HG02571 (cell line): ENCODE measurements at regions not wholly inside any gene's neighbourhood (a gene's known extent, or its start where the extent isn't known, plus 50 kb on each side); places are given as distances from the start of the nearest gene placed in this dataset.
"Not testable (repeated sequence)": the region's sequence is repeated elsewhere in the genome, so short reads cannot be mapped to it uniquely, and the experiment has no call there.

Experiments used
- ATAC-seq: cut with Tn5 transposase; IDR thresholded peaks from one replicate; pipeline ENCODE4 v1.9.1; 2021; ENCODE audit warnings: mild to moderate bottlenecking, moderate library complexity; ENCODE audit not compliant: unreplicated experiment

DNA sequence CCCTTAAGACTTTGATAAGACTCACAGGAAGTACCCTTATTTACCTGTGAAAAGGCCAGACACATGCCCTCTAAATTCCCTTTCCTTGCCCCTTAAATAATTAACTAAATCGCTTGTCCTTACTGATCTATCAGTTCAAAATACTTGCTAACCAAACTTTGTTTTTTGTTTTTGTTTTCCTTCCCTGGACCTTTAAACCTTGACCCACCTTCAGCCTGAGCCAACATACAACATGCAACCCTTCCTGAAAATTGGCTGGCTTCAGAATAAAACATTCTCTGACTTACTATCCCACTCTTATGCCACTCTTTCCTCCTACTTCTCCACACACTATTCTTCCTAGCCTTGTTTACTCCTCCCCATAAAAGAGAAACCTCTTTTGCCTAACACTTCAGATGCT is 448.1 kb upstream of the TRAM1L1 start:
- ATAC-seq, result no peak

DNA sequence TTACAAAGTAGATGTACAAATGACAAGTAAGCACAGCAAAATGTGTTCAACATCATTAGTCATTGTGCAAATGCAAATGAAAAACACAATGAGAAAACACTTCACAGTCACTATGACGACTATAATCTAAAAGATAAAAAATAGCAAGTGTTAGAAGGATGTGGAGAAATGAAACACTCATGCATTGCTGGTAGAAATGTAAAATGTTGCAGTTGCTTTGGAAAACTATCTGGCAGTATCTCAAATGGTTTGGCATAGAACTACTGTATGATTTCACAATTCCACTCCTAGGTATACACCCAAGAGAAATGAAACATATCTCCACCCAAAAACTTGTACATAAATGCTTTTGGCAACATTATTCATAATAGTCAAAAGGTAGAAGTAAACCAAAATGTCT is 459.7 kb upstream of the TRAM1L1 start:
- no peak for ATAC-seq

DNA sequence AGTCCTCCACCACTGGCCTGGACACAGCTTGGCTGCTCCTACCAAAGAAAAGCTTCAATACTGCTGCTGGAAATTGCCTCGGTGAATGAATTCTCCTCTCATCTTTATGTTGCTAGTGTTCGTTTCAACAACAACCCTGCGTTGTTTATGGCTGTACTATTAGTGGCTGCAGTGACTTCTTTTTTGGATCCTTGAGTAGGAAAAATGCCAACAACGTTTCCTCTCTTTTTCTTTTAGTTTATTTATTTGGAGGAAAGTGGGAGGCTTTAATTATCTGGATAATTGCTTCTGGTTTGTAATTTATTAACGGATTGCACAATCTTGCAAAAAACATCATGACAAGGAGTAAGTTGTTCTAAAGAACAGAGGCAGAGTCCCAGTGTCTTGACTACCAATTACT is 464.1 kb upstream of the TRAM1L1 start:
- ATAC-seq, result no peak

DNA sequence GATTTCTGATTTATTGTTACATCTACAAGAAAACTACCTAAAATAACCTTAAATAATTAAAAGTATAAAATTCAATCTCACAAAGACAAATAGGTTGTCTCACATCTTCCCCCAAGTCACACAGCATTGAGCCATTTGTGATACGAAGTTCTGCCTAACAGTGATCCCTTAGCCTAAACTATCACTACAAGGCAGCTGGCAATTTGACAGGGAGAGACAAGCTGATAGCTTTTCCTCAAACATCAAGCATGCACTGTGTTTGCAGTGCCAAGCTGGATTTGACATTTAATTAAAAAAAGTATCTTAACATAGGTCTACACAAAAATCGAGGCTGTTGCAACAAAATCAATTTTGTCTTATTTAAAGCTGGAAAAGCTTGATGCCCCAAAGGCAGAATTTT is 464.7 kb upstream of the TRAM1L1 start:
- no peak for ATAC-seq

DNA sequence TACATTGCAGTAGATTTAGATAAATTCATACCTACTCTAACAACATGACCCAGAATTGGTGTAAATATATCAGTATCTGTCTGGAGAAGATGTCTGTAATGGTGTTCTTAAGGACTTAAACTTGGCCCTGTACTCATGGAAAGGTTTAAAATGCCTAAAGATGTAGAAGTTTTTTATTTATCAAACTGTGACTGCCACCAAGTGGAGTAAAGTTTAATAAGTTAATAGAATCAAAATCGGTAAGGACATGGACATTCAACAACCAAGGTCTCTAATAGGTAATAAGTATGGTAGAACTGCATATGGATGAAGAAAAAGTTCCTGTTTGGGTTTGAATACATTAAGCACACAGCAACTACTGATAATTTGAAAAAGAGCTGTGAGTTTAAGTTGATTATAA is 474.0 kb upstream of the NDST3 start:
- ATAC-seq, result no peak

DNA sequence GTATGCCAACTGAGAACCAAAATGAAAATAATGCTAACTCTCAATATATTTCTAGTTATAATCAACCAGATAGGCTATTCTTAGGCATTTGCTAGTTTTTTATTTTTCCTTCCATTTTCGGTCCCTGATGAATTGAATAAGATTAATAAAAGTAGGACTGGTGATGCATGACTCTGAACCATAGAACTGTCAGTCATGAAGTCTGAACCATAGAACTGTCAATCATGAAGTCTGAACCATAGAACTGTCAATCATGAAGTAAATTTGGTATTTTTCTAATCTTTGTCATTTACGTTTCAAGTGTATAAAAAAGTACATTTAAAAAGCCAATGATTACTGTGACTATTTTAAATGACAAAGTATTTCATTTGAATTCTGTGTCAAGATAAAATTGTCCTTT is 460.2 kb upstream of the NDST3 start:
- ATAC-seq, result no peak

DNA sequence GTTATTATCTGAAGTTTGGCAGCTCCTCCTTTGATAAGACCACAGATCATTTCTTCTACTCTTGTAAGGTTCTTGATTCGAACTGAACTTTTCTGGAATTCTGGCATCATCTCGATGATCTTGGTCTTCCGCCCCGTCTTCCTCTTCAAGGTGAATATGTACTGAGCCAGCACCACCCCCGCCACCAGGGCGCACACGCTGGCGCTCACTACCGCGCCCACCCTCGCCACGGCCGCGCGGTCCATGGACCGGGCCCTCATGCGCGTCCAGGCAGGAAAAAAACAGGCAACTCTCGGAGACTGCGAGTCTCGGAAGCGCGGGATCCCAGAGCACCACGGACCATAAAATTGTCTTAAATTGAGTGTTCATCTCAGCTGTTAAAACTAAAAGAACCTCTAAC is 458.4 kb upstream of the NDST3 start:
- ATAC-seq, result no peak

DNA sequence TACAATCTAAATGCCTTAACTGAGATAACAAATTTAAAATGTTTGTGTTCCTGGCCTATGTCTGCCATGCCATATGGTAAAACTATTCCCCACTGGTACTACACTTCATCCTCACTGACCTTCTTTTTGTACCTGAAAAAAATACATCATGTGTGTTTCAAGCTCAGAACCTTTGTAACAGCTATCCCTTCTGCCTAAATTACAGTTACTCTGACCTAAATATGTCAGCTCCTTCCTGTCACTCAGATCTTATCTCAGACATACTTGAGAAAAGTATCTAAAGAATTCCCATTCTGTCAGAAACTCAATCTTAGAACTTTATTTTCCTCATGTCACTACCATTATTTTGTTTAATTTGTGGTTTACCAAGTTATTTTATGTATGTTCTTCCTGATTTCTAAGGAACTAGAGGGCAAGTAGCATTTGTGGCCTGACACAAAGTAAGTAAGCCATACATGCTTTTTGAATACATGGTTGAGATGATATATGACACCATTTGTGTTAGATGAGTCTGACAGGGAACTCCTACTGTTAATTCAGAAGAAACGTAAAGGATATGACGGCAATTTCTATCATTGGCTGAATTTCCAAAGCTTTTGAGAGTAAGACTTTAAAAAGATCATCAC is 456.5 kb upstream of the NDST3 start:
- ATAC-seq, result no peak

DNA sequence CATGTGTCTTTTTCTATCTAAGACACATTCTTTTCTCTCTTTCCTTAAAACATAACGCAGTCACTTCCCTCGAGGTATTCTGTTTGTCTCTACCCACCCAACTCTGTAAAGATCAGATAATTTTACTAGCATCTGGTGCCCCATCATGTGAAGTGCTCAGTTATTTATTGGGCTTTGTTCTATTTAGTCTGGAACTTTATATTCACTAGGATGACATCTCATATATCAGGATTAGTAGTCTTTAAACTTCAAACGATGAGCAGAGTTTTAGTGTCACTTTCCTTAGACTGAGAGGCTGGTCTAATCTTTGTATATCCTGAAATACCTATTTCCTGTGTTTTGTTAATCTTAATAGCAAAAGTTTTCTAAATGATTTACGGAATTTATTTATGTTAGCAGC is 445.5 kb upstream of the NDST3 start:
- no peak for ATAC-seq

DNA sequence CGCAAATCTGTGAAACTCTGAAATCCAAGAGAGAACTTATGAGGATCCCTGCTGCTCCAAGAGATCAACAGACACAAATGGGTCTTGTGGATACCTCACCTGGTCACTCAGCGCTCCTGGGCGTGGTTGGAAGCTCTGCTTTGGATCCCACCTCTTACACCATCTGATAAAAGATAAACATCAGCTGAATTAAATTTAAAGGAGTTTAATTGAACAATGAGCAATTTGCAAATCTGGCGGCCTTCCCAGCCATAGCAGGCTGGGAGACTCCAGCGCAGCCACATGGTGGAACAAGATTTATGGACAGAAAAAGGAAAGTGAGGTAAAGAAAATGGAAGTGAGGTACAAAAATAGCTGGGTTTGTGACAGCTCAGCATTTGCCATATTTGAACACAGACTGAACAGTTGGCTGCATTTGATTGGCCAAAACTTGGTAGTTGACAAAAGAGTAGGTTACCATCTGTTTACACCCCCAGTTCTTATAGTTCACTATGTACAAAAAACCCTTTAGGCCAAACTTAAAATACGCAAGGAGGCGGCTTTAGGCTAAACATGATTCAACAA is 437.3 kb upstream of the NDST3 start:
- no peak for ATAC-seq

DNA sequence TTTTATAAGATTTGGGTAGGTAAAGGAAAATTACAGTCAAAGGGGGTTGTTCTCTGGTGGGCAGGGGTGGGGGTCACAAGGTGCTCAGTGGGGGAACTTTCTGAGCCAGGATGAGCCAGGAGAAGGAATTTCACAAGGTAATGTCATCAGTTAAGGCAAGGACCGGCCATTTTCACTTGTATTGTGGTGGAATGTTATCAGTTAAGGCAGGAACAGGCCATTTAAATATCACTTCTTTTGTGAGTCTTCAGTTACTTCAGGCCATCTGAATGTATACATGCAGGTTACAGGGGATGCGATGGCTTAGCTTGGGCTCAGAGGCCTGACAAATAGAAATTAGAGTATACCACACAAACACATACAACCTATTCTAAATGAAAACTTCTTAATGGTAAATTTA is 434.9 kb upstream of the NDST3 start:
- ATAC-seq, result not testable (repeated sequence)

DNA sequence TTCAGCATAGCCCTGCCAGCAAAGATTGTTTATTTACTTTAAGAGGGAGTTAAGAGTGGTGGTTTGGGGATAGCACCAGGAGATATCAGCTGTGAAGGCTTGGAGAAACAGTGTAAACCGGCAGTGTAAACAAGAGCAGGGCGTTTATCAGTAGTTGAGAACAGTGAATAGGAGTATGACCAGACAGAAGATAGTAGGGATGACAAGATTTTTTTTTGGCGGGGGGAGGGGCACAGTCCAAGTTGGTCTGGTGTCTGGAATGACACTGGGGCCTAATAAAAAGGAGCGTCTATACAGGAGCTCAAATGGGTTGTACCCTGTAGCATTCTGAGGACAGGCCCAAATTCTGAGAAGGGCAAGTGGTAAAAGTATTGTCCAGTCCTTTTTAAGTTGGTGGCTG is 433.4 kb upstream of the NDST3 start:
- ATAC-seq, result not testable (repeated sequence)

DNA sequence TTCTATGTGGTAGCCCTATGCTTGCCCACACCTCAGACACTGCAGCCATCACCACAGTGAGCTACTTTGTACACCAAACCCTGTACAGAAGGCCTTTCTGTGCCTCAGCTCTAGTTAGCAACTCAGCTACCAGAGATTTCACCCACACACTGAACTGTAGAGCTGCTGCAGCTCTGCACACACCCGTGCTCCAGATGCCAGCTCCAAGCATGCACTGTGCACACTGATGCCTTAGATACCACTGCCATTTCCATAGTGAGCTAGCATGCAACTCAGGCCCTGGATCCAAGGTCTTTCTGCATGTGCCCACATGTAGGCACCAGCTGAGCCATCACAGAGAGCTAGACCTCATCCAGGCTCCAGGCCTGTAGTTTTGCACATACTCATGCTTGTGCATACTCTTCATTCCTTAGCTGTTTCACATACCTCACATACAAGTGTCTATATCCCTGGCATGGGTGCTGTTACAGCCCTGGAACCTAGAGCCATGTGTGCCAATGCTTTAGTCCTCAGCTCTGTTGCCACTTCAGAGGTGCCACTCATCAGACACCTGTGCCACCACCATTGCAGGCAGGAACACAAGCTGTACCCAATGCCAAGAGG is 423.5 kb upstream of the NDST3 start:
- ATAC-seq, result no peak

DNA sequence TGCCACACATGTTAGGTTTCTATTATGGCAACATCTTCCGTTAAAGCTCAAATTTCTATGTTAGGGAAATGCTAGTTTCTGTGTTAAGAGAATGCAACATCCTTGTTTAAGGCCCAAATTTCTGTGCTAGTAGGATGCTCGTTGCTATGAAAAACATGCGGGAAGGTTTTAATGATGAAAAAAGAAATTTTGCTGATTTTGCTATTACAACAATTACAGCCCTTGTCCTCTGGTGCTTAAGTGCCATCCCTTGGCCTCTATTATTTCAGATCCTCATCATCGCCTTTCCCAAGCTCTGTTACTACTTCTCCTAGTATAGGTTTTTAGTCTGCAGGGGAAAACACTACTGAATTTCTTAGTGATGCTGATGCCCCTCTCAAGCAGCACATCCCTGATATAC is 412.6 kb upstream of the NDST3 start:
- no peak for ATAC-seq

DNA sequence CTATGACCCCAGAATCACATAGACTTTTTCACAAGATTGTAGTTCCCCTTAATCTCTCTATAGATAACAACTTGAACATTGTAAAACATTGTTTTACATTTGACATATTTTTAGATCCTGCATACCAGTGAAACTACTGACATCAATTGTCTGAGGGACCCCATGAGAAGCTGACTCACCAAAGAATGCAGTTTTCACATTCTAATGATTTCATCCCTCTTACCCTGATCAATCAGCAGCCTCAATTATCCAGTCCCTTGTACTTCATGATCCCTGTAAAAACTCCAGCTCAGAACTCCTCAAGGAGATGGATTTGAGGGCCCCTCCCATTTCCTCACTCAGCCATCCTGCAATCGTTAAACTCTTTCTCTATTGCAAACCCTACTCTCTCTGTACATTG is 411.0 kb upstream of the NDST3 start:
- no peak for ATAC-seq

DNA sequence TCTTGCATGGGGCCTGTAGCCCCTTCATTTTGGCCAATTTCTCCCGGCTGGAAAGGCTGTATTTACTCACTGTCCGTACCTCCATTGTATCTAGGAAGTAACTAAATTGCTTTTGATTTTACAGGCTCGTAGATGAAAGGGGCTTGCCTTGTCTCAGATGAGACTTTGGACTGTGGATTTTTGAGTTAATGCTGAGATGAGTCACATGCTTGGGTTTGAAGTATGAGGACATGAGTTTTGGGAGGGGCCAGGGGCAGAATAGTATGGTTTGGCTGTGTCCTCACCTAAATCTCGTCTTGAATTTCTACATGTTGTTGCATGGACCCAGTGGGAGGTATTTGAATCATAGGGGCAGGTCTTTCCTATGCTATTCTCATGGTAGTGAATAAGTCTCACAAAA is 407.6 kb upstream of the NDST3 start:
- no peak for ATAC-seq

DNA sequence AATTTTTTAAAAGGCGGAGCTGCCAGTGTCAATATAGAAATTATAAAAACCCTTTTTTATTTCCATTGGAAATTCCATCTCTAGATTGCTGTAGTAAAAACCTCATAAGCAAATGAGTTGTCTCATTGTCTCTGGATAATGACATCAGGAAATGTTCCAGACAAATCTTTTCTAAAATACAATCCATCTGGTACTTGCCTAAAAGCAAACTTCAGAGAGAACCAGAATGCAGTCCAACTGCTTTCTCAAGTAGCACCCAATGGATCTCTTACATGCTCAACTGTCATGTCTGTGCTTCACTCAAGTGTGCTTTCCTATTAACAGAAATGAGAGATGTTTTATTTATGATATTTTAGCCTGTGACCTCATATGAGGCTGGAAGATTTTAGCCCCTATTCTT is 399.6 kb upstream of the NDST3 start:
- no peak for ATAC-seq

DNA sequence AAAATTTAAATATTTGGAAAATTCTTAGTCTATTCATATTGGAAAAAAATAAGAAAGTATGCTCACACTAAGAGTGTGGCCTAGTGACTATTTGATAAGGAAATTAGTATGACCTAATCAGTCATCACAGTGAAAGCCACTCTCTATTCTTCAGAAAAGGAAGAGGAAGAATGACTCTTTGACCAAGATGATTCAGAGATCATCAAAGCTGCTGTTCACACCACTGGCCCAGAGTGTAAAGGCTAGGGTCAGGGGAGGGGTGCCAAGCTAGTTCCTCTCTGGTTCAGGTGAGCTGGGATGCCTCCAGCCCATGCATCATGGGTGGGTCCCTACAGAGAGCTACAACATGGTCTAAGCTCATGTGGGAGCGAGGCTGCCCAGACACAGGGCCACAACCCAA is 396.9 kb upstream of the NDST3 start:
- no peak for ATAC-seq

DNA sequence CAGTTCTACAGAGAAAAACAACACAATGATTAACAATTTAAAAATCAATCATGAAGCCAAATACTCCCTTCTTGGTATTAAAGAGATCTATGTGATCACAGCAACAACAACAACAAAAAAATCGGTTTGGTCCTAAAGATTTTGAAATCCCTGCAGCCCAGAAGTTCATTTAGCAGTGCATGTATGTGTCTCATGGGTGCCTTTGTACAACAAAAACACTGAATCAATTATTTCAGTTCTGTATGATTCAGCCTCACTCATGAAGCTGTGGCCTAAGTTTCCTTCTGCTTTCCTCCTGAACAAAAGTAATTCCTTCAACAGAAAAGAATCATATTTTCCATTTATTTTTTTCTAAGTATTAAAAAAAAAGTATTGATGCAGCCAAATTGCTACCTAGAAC is 393.4 kb upstream of the NDST3 start:
- ATAC-seq, result no peak

DNA sequence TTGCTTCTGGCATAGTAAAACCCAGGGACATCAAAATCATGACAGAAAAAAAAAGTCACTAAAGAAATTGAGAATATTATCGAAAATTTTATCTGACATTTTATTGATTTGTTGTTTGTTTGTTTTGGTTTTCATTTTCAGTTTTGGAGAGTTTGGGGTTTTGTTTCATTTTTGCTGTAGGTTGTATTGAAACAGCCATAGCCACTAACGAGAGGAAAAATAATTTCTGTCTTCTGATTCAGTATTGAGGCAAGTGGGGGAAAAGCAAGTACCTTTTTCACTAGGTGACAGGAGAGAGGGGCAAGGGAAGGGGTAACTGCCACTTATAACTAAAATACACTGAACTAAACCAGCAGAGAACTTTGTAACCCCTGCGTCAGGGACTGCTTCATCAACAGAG is 392.8 kb upstream of the NDST3 start:
- ATAC-seq, result no peak

DNA sequence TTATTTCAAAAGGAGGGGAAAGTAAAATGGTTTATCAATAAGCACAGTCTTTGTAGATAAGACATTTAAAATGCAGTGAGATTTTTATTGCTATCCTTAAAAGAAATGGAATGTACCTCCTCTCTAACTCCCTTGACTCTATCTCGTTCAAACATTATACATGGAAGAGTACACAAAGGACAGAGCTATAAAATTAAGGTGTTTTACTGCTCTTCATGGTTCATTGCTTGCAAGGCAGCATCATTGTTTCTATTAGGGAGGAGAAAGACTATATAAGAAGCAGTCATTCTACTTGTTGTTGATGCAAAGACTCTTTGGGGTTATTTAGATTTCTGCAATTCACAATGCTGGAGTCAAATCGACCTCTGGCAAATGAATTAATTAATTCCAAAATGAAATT is 380.2 kb upstream of the NDST3 start:
- ATAC-seq, result no peak

DNA sequence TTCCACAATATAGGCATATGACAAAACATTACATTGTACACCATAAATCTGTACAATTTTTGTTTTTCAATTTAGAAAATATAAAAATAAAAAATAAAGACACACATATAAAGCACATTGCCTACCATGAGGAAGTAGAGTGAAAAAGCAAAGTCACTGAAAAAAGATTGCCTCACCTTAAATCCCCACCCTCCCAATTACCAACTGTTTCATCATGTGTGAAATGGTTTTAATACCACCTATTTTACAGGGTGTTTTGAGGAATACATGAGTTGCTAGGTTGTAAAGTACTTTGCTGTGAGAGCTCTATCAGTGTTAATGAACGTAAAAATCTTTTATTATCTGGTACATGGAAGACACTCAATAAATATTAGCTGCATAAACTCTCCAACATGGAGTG is 373.6 kb upstream of the NDST3 start:
- ATAC-seq, result no peak
